ENCODE measurements at regions not wholly inside any gene's neighbourhood (a gene's known extent, or its start where the extent isn't known, plus 50 kb on each side); places are given as distances from the start of the nearest gene placed in this dataset.

GRCh38 chr12:116391501-116391900, 114.0 kb upstream of the MED13L start:
- TF ChIP-seq REST (IDR thresholded peaks at IDR 0.05; ENCODE audit: insufficient read depth in 1 of 2, low read depth in 2 of 2, low read length in 2 of 2), result no peak
- TF ChIP-seq TAF1 (IDR thresholded peaks at IDR 0.05; ENCODE audit: borderline replicate concordance, insufficient read depth, low read length), result no peak
- no peak for TF ChIP-seq POLR2AphosphoS5 (IDR thresholded peaks at IDR 0.05; ENCODE audit: low read depth, low read length)
- TF ChIP-seq SIN3A (IDR thresholded peaks at IDR 0.05; ENCODE audit: borderline replicate concordance, insufficient read depth, low read length), result no peak
- TF ChIP-seq FOXP2 (optimal IDR thresholded peaks at IDR 0.05; ENCODE audit: borderline replicate concordance, extremely low read depth, extremely low read length, insufficient read depth), result no peak

All from PFSK-1 (cell line).